NCI-H2196 treated with DMSO at 0.1 percent for 48 hours (cell line): ENCODE measurements at regions not wholly inside any gene's neighbourhood (a gene's known extent, or its start where the extent isn't known, plus 50 kb on each side); places are given as distances from the start of the nearest gene placed in this dataset.
"Not testable (repeated sequence)": the region's sequence is repeated elsewhere in the genome, so short reads cannot be mapped to it uniquely, and the experiment has no call there.

Experiments
- DNase-seq: peaks from one replicate; lab custom pipeline; 2025; ENCODE audit not compliant: unreplicated experiment; lab: John Stamatoyannopoulos, UW

- DNase-seq: no peak
Measured at GRCh38 chr5:133859073-133859472, 109.4 kb downstream of the C5orf15 start.

- DNase-seq: not testable (repeated sequence)
Measured at GRCh38 chr5:133857595-133858313, 110.7 kb downstream of the C5orf15 start.

- DNase-seq: no peak
Measured at GRCh38 chr5:133854554-133854953, 113.9 kb downstream of the C5orf15 start.

- DNase-seq: no peak
Measured at GRCh38 chr5:133853646-133854365, 114.6 kb downstream of the C5orf15 start.

- no peak for DNase-seq
Measured at GRCh38 chr5:133851521-133851920, 116.9 kb downstream of the C5orf15 start.

- DNase-seq: no peak
Measured at GRCh38 chr5:133850811-133851210, 117.6 kb downstream of the C5orf15 start.

GRCh38 chr5:133849116-133849515, 119.3 kb downstream of the C5orf15 start:
- DNase-seq: no peak

GRCh38 chr5:133848341-133848811, 120.0 kb downstream of the C5orf15 start:
- DNase-seq: no peak

- no peak for DNase-seq
Measured at GRCh38 chr5:133847886-133848285, 120.5 kb downstream of the C5orf15 start.

GRCh38 chr5:133847301-133847700, 121.1 kb downstream of the C5orf15 start:
- DNase-seq: no peak

- DNase-seq: no peak
Measured at GRCh38 chr5:133846478-133847226, 121.8 kb downstream of the C5orf15 start.

GRCh38 chr5:133845271-133845670, 123.2 kb downstream of the C5orf15 start:
- no peak for DNase-seq

GRCh38 chr5:133844836-133845235, 123.6 kb downstream of the C5orf15 start:
- DNase-seq: no peak

GRCh38 chr5:133843911-133844310, 124.5 kb downstream of the C5orf15 start:
- no peak for DNase-seq

- DNase-seq: no peak
Measured at GRCh38 chr5:133842846-133843611, 125.4 kb downstream of the C5orf15 start.

GRCh38 chr5:133841831-133842750, 126.3 kb downstream of the C5orf15 start:
- DNase-seq: no peak

- no peak for DNase-seq
Measured at GRCh38 chr5:133840168-133840567, 128.3 kb downstream of the C5orf15 start.

GRCh38 chr5:133839721-133840120, 128.7 kb downstream of the C5orf15 start:
- no peak for DNase-seq

GRCh38 chr5:133839090-133839489, 129.3 kb downstream of the C5orf15 start:
- DNase-seq: no peak

GRCh38 chr5:133838286-133838685, 130.1 kb downstream of the C5orf15 start:
- DNase-seq: no peak
